Cardiac muscle cell (in vitro differentiated cells and primary cell): ENCODE measurements at regions not wholly inside any gene's neighbourhood (a gene's known extent, or its start where the extent isn't known, plus 50 kb on each side); places are given as distances from the start of the nearest gene placed in this dataset.

Experiments used
- DNase-seq, 2 donors: peaks; one replicate each; pipeline versions ENCODE4 v3.0.0 to v3.0.0-alpha.2; 2010 to 2017; ENCODE audit warnings: low read depth in 1 of 2, low spot score in 1 of 2
- H3K27ac ChIP-seq: fragments of 200-600 bp; sonication (generic); 2 replicates; pipeline ENCODE4 v1.5.1; 2016
- H3K27me3 ChIP-seq: fragments of 200-600 bp; sonication (generic); 2 replicates; pipeline ENCODE4 v1.6.0; 2016; ENCODE audit warnings: control low read depth
- H3K36me3 ChIP-seq: fragments of 200-600 bp; sonication (generic); 2 replicates; pipeline ENCODE4 v1.5.1; 2016; ENCODE audit warnings: control low read depth
- H3K4me1 ChIP-seq: fragments of 200-600 bp; sonication (generic); 2 replicates; pipeline ENCODE4 v1.8.1; 2017; ENCODE audit warnings: low read depth, mild to moderate bottlenecking, mixed run types
- H3K4me3 ChIP-seq: fragments of 200-600 bp; sonication (generic); 2 replicates; pipeline ENCODE4 v1.5.1; 2016; ENCODE audit warnings: mild to moderate bottlenecking
- H3K9me3 ChIP-seq: fragments of 200-600 bp; sonication (generic); 2 replicates; pipeline ENCODE4 v1.5.1; 2017; ENCODE audit warnings: low read depth, mild to moderate bottlenecking, control low read depth
- CTCF ChIP-seq: IDR thresholded peaks from 2 replicates; pipeline ENCODE4 v1.5.1; 2012; ENCODE audit warnings: low read depth, mild to moderate bottlenecking, low read length

- Histone ChIP-seq H3K36me3 (no peaks in the 10 kb centered on the region), H3K9me3 (no peaks in the 10 kb centered on the region), H3K27ac (no peak overlapping the region), H3K4me3 (no peak overlapping the region), H3K27me3 (no peaks in the 10 kb centered on the region), H3K4me1 (peaks cover 13% of the 10 kb centered on the region)
- TF ChIP-seq CTCF = no peak
- DNase-seq = no peak
Observed at GRCh38 chr3:106032479-106032878, 163.7 kb upstream of the CBLB start.

GRCh38 chr3:106033654-106034053 lies 164.8 kb upstream of the CBLB start:
- Histone ChIP-seq H3K4me3 (no peak overlapping the region), H3K9me3 (no peaks in the 10 kb centered on the region), H3K36me3 (no peaks in the 10 kb centered on the region), H3K27ac (no peak overlapping the region), H3K27me3 (no peaks in the 10 kb centered on the region), H3K4me1 (peaks cover 15% of the 10 kb centered on the region)
- no peak for DNase-seq
- no peak for TF ChIP-seq CTCF

- no peak for TF ChIP-seq CTCF
- Histone ChIP-seq H3K27ac (no peak overlapping the region), H3K36me3 (no peaks in the 10 kb centered on the region), H3K9me3 (no peaks in the 10 kb centered on the region), H3K4me3 (no peak overlapping the region), H3K4me1 (peaks cover 15% of the 10 kb centered on the region), H3K27me3 (no peaks in the 10 kb centered on the region)
- no peak for DNase-seq
Observed at GRCh38 chr3:106034313-106034712, 165.5 kb upstream of the CBLB start.

- peak overlapping the region; percentile 64 for H3K27ac ChIP-seq
- H3K9me3 ChIP-seq = no peaks in the 10 kb centered on the region
- TF ChIP-seq CTCF = no peak
- H3K4me1 ChIP-seq = peaks cover 17% of the 10 kb centered on the region
- no peaks in the 10 kb centered on the region for H3K36me3 ChIP-seq
- DNase-seq = peak in 1 of 2 donors; percentile 31
- H3K4me3 ChIP-seq = no peak overlapping the region
- no peaks in the 10 kb centered on the region for H3K27me3 ChIP-seq
Observed at GRCh38 chr3:106035619-106036018, 166.8 kb upstream of the CBLB start.

GRCh38 chr3:106036696-106037095 lies 167.9 kb upstream of the CBLB start:
- Histone ChIP-seq H3K4me1 (peaks cover 18% of the 10 kb centered on the region), H3K27ac (no peak overlapping the region), H3K9me3 (no peaks in the 10 kb centered on the region), H3K27me3 (no peaks in the 10 kb centered on the region), H3K4me3 (no peak overlapping the region), H3K36me3 (no peaks in the 10 kb centered on the region)
- DNase-seq = no peak
- no peak for TF ChIP-seq CTCF

- DNase-seq = no peak
- Histone ChIP-seq H3K9me3 (no peaks in the 10 kb centered on the region), H3K27me3 (no peaks in the 10 kb centered on the region), H3K36me3 (no peaks in the 10 kb centered on the region), H3K4me1 (no peaks in the 10 kb centered on the region), H3K27ac (no peak overlapping the region), H3K4me3 (no peak overlapping the region)
- no peak for TF ChIP-seq CTCF
Observed at GRCh38 chr3:106047221-106047620, 178.4 kb upstream of the CBLB start.
